MG63 (cell line): ENCODE measurements at regions not wholly inside any gene's neighbourhood (a gene's known extent, or its start where the extent isn't known, plus 50 kb on each side); places are given as distances from the start of the nearest gene placed in this dataset.

ENCODE experiments used
- DNase-seq: peaks from one replicate; pipeline ENCODE4 v3.0.0-alpha.2; 2020
- H3K27me3 ChIP-seq: fragments of 250-450 bp; sonication (Bioruptor Pico); 2 replicates; pipeline ENCODE4 v1.5.1; 2020; ENCODE audit warnings: mild to moderate bottlenecking, moderate library complexity
- H3K36me3 ChIP-seq: fragments of 250-450 bp; sonication (Bioruptor Pico); 2 replicates; pipeline ENCODE4 v1.5.1; 2020; ENCODE audit warnings: mild to moderate bottlenecking, moderate library complexity
- H3K4me3 ChIP-seq: fragments of 250-450 bp; sonication (Bioruptor Pico); 2 replicates; pipeline ENCODE4 v1.5.1; 2020; ENCODE audit warnings: mild to moderate bottlenecking, moderate library complexity
- H3K9me3 ChIP-seq: fragments of 250-450 bp; sonication (Bioruptor Pico); 2 replicates; pipeline ENCODE4 v1.5.1; 2020; ENCODE audit warnings: mild to moderate bottlenecking, moderate library complexity

DNA sequence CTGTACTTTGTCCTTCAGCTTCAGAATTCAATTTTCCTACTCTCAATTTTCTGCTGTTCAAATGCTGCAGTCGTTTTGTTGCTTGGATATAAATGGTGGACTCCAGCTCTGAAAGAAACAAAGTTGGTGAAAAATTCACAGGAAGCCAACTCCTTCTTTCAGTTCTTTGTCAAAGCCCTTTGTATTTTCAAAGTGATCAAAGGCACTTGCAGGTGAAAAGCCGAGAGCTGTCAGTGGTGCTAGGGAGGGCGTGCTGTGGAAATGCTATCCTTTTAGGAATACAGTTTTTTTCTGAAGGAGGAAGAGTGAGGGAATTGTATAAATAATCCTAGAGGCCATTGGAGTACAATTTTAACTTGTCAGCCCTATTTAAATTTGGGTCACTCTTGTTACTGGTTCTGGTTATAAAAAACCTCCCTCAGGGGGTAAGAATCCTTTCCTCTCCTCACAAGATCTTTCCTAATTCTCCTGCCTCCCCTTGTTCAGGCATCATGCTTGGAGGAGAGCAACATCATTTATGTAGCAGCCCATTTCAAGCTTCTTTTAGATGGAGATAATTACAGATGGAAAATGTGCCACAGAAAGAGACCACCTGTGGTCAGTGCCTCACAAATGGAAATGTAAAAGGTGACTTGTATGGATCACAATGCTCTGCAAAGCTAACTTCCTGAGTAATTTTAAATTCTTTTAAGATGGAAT, 62.5 kb upstream of the GHR start:
- no peak for DNase-seq
- Histone ChIP-seq H3K27me3 (no peaks in the 10 kb centered on the region), H3K9me3 (no peaks in the 10 kb centered on the region), H3K36me3 (no peaks in the 10 kb centered on the region), H3K4me3 (no peak overlapping the region)

DNA sequence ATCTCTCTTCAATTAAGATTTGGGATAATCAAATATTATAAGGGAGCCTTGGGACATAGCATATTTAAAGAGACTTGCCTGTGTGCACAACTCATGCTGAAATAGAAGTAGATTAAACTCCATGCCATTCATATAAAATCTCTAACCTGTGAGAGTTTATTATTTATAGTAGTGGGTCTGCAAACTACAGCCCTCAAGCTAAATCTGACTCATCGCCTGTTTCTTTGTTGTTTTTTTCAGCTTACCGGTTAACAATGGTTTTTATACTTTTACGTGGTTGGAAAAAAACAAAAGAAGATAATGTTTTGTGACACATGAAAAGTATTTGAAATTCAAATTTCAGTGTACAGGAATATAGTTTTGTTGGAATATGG, 61.9 kb upstream of the GHR start:
- Histone ChIP-seq H3K27me3 (no peaks in the 10 kb centered on the region), H3K4me3 (no peak overlapping the region), H3K36me3 (no peaks in the 10 kb centered on the region), H3K9me3 (no peaks in the 10 kb centered on the region)
- DNase-seq = no peak

DNA sequence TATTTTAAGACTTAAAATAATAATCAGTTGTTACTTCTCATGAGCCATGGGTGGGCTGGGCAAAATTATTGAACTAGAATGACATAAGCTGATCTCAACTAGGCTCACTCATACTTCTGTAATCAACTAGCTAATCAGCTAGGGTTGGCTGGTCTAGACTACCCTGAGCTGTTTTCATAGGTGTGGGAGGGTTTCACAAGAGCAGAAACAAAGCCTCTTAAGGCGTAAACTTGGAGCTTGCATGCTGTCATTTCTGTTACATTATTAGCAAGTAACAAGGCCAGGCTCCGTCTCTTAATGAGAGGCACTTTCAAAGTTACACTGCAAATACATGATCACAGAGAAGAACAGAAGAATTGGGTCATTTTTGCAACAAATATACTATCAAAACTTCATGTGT, 57.2 kb upstream of the GHR start:
- Histone ChIP-seq H3K36me3 (no peaks in the 10 kb centered on the region), H3K27me3 (no peaks in the 10 kb centered on the region), H3K9me3 (no peaks in the 10 kb centered on the region), H3K4me3 (no peak overlapping the region)
- DNase-seq = no peak
